Common myeloid progenitor, CD34-positive (primary cell): ENCODE measurements at regions not wholly inside any gene's neighbourhood (a gene's known extent, or its start where the extent isn't known, plus 50 kb on each side); places are given as distances from the start of the nearest gene placed in this dataset.

Experiments used
- CTCF ChIA-PET: fragments of 350-600 bp; sonication (Branson Sonifier 250); formaldehyde crosslinking; loops from one replicate; lab custom pipeline; 2021; ENCODE audit warnings: antibody characterized with exemption; lab: Charles Lee
- POLR2A ChIA-PET: fragments of 350-600 bp; sonication (Branson Sonifier 250); formaldehyde crosslinking; loops from one replicate; lab custom pipeline; 2021; ENCODE audit warnings: antibody characterized with exemption; lab: Charles Lee
- DNase-seq, 3 donors: peaks; one replicate each; pipeline versions ENCODE4 v3.0.0 to v3.0.0-alpha.2; 2013
- H3K27ac ChIP-seq, 2 experiments: 1 replicate in 1 of 2; 2 replicates in 1 of 2; pipeline ENCODE4 v1.7.0; 2013; ENCODE audit warnings: inconsistent platforms in 2 of 2, low read length in 2 of 2, mild to moderate bottlenecking in 2 of 2, low read depth in 1 of 2, moderate library complexity in 1 of 2; ENCODE audit not compliant: severe bottlenecking in 2 of 2, insufficient read depth in 1 of 2, poor library complexity in 1 of 2
- H3K27me3 ChIP-seq, 5 experiments: replicated peaks in 2 of 5; 1 replicate in 3 of 5; 2 replicates in 2 of 5; pipeline versions ENCODE4 v1.6.1 to v1.7.0; 2013; ENCODE audit warnings: low read length in 4 of 5, mild to moderate bottlenecking in 2 of 5, moderate library complexity in 2 of 5, inconsistent platforms in 1 of 5; ENCODE audit not compliant: insufficient read depth in 5 of 5, control insufficient read depth in 4 of 5
- H3K36me3 ChIP-seq, 4 experiments: 1 replicate in 2 of 4; 2 replicates in 2 of 4; pipeline versions ENCODE4 v1.6.1 to v1.7.0; 2013; ENCODE audit warnings: low read length in 3 of 4, control low read depth in 1 of 4, mild to moderate bottlenecking in 1 of 4; ENCODE audit not compliant: control insufficient read depth in 4 of 4, insufficient read depth in 4 of 4
- H3K4me1 ChIP-seq, 4 experiments: 1 replicate in 3 of 4; 2 replicates in 1 of 4; pipeline versions ENCODE4 v1.6.1 to v1.7.1; 2013; ENCODE audit warnings: low read length in 3 of 4, mild to moderate bottlenecking in 3 of 4, control low read depth in 1 of 4, inconsistent platforms in 1 of 4, moderate library complexity in 1 of 4; ENCODE audit not compliant: control insufficient read depth in 4 of 4, insufficient read depth in 4 of 4; ENCODE audit errors: control extremely low read depth in 1 of 4
- H3K4me3 ChIP-seq, 7 experiments: 1 replicate in 4 of 7; 2 replicates in 3 of 7; pipeline versions ENCODE4 v1.5.1 to v1.7.0; 2013; ENCODE audit warnings: mild to moderate bottlenecking in 7 of 7, low read length in 6 of 7, moderate library complexity in 6 of 7, inconsistent platforms in 2 of 7, low read depth in 2 of 7, control low read depth in 1 of 7; ENCODE audit not compliant: insufficient read depth in 4 of 7, control insufficient read depth in 1 of 7; ENCODE audit errors: extremely low read depth in 1 of 7
- H3K9me3 ChIP-seq, 5 experiments: 1 replicate in 4 of 5; 2 replicates in 1 of 5; pipeline versions ENCODE4 v1.6.1 to v1.7.1; 2013; ENCODE audit warnings: low read length in 4 of 5, mild to moderate bottlenecking in 2 of 5, inconsistent platforms in 1 of 5, low read depth in 1 of 5, moderate library complexity in 1 of 5; ENCODE audit not compliant: control insufficient read depth in 4 of 5, insufficient read depth in 2 of 5; ENCODE audit errors: control extremely low read depth in 1 of 5
- WGBS: methylation state at CpG from one replicate; pipeline ENCODE4 v1.1.5; 2013; ENCODE audit not compliant: insufficient coverage; 5-methylcytosine and 5-hydroxymethylcytosine counted together

GRCh38 chr9:85225180-85225579 is 516.6 kb downstream of the AGTPBP1 start:
- WGBS, result no CpG with 5 or more reads among the region's 2 CpGs
- Histone ChIP-seq H3K27me3 (peaks cover 0 to 4% (median 0%) of the 10 kb centered on the region in 5 experiments), H3K4me1 (no peaks in the 10 kb centered on the region), H3K36me3 (no peaks in the 10 kb centered on the region), H3K4me3 (no peak overlapping the region), H3K27ac (no peak overlapping the region), H3K9me3 (peaks cover 0 to 2% (median 0%) of the 10 kb centered on the region in 5 experiments)
- ChIA-PET POLR2A (no interaction called here), CTCF (no interaction called here)
- no peak for DNase-seq

- 60% methylated on average over 1 of the region's 4 CpGs for WGBS
- Histone ChIP-seq H3K9me3 (peaks cover 0 to 2% (median 0%) of the 10 kb centered on the region in 5 experiments), H3K36me3 (no peaks in the 10 kb centered on the region), H3K4me1 (no peaks in the 10 kb centered on the region), H3K4me3 (no peak overlapping the region), H3K27me3 (peaks cover 0 to 4% (median 0%) of the 10 kb centered on the region in 5 experiments), H3K27ac (no peak overlapping the region)
- ChIA-PET CTCF (no interaction called here), POLR2A (no interaction called here)
- DNase-seq, result no peak
Observed at GRCh38 chr9:85224729-85225128, 517.0 kb downstream of the AGTPBP1 start.

GRCh38 chr9:85224301-85224700 is 517.5 kb downstream of the AGTPBP1 start:
- POLR2A ChIA-PET, result no interaction called here
- Histone ChIP-seq H3K27ac (no peak overlapping the region), H3K4me3 (no peak overlapping the region), H3K27me3 (peaks cover 0 to 4% (median 0%) of the 10 kb centered on the region in 5 experiments), H3K9me3 (peaks cover 0 to 2% (median 0%) of the 10 kb centered on the region in 5 experiments), H3K36me3 (no peaks in the 10 kb centered on the region), H3K4me1 (no peaks in the 10 kb centered on the region)
- CTCF ChIA-PET, result interaction anchor here (0.8 kb wide), 1 partner anchor 31 kb away, joined by 3 read pairs; no protein-coding TSS in a partner anchor
- no peak for DNase-seq
- WGBS, result 100% methylated on average over 2 of the region's 2 CpGs

- Histone ChIP-seq H3K4me1 (no peaks in the 10 kb centered on the region), H3K4me3 (no peak overlapping the region), H3K27ac (no peak overlapping the region), H3K9me3 (no peaks in the 10 kb centered on the region), H3K27me3 (peaks cover 0 to 4% (median 0%) of the 10 kb centered on the region in 5 experiments), H3K36me3 (no peaks in the 10 kb centered on the region)
- CTCF ChIA-PET, result interaction anchor here (0.8 kb wide), 1 partner anchor 31 kb away, joined by 3 read pairs; no protein-coding TSS in a partner anchor
- no peak for DNase-seq
- WGBS, result 100% methylated on average over 2 of the region's 2 CpGs
- POLR2A ChIA-PET, result no interaction called here
Observed at GRCh38 chr9:85223506-85224125, 518.1 kb downstream of the AGTPBP1 start.

- Histone ChIP-seq H3K9me3 (no peaks in the 10 kb centered on the region), H3K36me3 (no peaks in the 10 kb centered on the region), H3K4me1 (no peaks in the 10 kb centered on the region), H3K4me3 (no peak overlapping the region), H3K27me3 (peaks cover under 1 to 8% (median 4%) of the 10 kb centered on the region in 5 experiments), H3K27ac (no peak overlapping the region)
- WGBS, result 99% methylated on average over 6 of the region's 6 CpGs
- no peak for DNase-seq
- ChIA-PET POLR2A (no interaction called here), CTCF (no interaction called here)
Observed at GRCh38 chr9:85216601-85217000, 525.2 kb downstream of the AGTPBP1 start.

GRCh38 chr9:85215961-85216360 is 525.8 kb downstream of the AGTPBP1 start:
- ChIA-PET CTCF (no interaction called here), POLR2A (no interaction called here)
- no peaks in the 10 kb centered on the region for H3K36me3 ChIP-seq
- H3K27me3 ChIP-seq, result peaks cover 3 to 8% (median 4%) of the 10 kb centered on the region in 5 experiments
- no peaks in the 10 kb centered on the region for H3K4me1 ChIP-seq
- H3K4me3 ChIP-seq, result no peak overlapping the region
- no peak overlapping the region for H3K27ac ChIP-seq
- DNase-seq, result no peak
- H3K9me3 ChIP-seq, result no peaks in the 10 kb centered on the region

GRCh38 chr9:85215416-85215815 is 526.3 kb downstream of the AGTPBP1 start:
- Histone ChIP-seq H3K27me3 (peaks cover 3 to 8% (median 5%) of the 10 kb centered on the region in 5 experiments), H3K27ac (no peak overlapping the region), H3K9me3 (no peaks in the 10 kb centered on the region), H3K4me1 (no peaks in the 10 kb centered on the region), H3K36me3 (no peaks in the 10 kb centered on the region), H3K4me3 (no peak overlapping the region)
- no peak for DNase-seq
- WGBS, result 100% methylated on average over 1 of the region's 4 CpGs
- ChIA-PET POLR2A (no interaction called here), CTCF (no interaction called here)
